NCI-H1694 treated with DMSO at 0.1 percent for 48 hours (cell line): ENCODE measurements at regions not wholly inside any gene's neighbourhood (a gene's known extent, or its start where the extent isn't known, plus 50 kb on each side); places are given as distances from the start of the nearest gene placed in this dataset.
"Not testable (repeated sequence)": the region's sequence is repeated elsewhere in the genome, so short reads cannot be mapped to it uniquely, and the experiment has no call there.

Source experiments
- DNase-seq: peaks from one replicate; lab custom pipeline; 2025; lab: John Stamatoyannopoulos, UW

GRCh38 chr11:64428693-64429092, 69.7 kb downstream of the RPS6KA4 start:
- no peak for DNase-seq

- DNase-seq: no peak
Measured at GRCh38 chr11:64429970-64430369, 71.0 kb downstream of the RPS6KA4 start.

DNA sequence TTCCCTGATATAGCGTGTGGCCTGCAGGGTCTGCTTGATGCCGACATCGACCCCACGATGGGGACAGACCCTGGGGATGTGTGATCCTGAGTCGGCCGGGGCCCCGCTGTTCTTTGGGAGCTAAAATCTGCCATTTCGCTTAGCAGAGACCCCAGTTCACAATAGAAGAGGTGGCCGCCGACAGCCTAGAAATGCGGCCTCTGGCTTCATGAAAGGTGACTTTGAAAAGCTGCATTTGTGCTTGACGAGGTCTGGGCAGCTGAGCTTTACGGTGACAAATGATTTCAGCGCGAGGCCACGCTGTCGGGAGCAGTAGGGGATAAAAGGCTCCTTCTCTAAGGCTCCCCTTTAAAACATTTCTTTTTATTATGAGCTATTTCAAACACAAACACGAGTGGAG, 71.7 kb downstream of the RPS6KA4 start:
- no peak for DNase-seq

GRCh38 chr11:64436000-64436399, 77.0 kb downstream of the RPS6KA4 start:
- peak; percentile 4 for DNase-seq

GRCh38 chr11:64437426-64437825, 78.5 kb downstream of the RPS6KA4 start:
- DNase-seq: no peak

DNA sequence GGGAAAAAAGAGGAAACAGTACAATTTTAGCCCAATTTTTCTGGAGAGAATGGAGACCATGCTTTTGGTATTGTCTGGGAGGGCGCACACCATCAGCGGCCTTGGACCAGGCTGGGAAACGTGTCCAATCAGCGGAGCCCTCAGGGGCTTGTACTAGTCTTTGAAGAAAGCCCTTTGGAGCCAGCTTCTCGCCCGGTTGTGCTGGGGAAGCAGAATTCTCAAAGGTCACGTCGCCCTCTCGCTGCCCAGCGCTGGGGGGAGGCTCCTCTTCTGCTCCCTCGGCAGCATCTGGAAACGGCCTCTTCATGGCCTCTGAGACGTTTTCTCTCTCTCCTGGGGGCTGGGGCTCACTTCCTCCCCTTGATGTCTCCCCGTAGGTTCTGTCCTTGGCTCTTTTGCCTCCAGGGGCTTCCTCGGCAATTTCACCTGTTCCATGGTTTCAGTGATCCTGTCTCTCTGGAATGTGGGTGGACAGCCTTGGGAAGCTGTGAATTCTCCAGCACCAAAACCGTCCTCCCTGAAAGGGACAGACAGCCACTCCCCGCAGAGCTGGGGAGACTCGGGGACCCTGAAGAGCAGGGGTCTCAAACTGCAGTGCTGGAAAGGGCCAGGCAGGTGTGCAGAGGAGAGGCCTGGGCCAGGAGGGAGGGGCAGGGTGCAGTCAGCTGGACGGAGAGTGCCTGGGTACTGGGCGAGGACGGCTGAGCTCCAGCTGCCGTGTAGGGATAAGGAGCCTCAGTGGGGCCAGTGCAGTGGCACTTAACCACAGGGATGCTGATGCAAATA, 80.2 kb downstream of the RPS6KA4 start:
- no peak for DNase-seq

- not testable (repeated sequence) for DNase-seq
Measured at GRCh38 chr11:64439772-64440491, 81.0 kb downstream of the RPS6KA4 start.

DNA sequence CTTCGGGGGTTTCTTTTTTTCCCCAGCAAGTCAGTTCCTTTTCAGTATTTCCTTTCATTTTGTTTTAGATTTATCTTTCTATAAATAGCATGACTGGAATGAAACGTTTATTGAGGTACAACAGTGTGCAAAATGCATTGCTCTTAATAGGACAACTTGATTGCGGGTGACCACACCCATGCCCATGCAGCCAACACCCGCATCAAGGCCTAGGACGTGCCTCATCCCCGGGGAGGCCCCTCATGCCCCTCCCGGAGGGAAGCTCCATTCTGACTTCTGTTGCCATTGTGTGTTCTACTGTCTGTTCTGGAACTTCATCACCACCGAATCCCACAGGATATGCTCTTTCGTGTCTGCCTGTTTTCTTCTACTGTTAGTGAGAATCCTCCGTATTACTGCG, 82.2 kb downstream of the RPS6KA4 start:
- DNase-seq: no peak

- DNase-seq: no peak
Measured at GRCh38 chr11:64443001-64443400, 84.0 kb downstream of the RPS6KA4 start.

GRCh38 chr11:64444838-64445441, 86.0 kb downstream of the RPS6KA4 start:
- no peak for DNase-seq

DNA sequence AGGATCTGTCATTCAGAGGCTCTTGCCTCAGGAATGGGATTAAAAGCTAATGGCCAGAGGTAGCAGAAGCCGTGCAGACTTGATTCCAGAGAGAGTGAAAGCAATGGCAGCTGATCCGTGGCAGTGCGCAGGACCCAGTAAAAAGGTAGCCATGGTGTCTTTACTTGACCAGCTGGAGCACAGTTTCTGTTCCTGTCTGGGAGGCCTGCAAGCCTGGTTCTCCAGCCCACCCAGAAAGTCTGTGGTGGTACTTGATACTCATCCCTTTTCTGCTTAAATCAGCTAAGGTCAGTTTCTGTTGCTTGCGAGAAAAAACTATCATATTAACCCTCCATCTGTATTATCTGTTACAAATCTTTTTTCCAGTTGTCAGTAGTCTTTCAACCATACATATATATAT, 86.7 kb downstream of the RPS6KA4 start:
- no peak for DNase-seq

GRCh38 chr11:64447831-64448598, 89.1 kb downstream of the RPS6KA4 start:
- peak; percentile 30 for DNase-seq

DNA sequence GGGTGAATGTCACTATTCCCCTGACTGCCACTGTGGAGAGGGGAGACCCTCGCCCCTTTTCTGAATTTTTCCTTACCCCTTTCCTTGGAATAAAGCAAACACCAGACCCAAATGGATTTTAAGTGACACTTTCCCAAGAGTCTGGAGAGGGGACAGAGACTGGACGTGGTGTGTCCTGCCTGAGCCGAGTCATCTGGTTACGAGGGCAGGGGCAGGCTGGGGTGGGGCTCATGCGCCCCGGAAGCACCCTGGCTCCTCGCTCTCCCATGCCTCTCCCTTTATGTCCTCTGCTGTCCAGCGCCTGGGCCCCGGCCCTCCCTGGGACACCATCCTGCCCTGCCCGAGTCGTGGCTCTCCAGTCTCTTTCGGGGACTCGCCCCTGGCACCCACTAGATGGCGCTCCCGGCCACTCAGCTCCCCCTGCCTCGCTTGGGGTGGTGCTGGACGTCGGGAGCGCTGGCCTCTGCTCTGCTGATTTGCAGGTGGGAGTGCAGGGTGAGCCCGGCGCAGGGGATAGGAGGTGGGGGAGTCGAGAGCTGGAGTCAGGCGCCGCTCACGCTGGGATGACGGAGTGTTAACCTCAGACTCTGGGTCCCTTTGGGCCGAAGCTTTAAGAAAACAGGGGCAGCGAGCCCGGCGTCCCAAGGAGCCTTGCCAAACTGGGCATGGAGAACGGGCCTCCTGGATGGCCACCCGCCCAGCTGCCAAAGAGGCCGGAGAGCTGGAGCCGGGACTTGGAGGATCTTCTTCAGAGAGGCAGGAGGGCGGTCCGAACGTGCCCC, 89.8 kb downstream of the RPS6KA4 start:
- peak; percentile 71 for DNase-seq

GRCh38 chr11:64449381-64450167, 90.6 kb downstream of the RPS6KA4 start:
- peak; percentile 78 for DNase-seq

DNA sequence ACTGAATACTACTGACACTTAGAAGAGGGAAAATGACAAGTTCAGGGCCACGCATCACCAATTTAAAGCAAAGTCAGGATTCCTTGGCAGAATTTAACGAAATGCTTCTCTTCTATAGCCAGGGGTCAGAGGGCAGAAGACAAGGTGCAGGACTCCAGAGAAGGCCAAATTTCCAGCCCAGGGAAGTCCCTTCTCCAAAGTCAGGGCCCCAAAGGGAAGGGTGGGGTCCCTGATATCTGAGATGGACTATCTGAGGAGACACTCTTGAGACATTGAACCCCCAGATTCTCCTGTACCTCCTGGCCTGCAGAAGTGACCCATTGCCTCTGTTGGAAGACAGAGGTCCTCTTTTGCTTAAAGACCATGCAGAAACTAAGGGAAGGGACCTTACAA, 91.2 kb downstream of the RPS6KA4 start:
- no peak for DNase-seq

DNA sequence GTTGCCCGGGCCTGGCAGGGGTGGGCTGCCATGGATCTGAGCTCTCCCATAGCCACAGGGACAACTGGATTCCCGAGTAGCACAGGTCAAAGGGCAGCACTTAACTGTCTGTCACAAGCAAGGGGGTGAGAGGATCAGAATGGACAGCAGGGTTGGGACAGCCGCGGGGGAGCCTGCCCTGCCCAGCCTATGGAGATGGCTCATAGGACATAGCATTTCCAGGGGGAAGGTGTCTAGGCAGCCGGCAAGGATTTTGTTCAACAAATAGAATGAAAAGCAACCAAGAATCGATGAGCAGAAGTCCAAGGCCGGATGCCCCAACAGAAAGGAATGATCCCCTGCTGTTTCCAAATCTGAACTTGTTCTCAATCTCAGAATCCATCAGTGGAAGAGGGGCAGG, 92.9 kb downstream of the RPS6KA4 start:
- DNase-seq: no peak

DNA sequence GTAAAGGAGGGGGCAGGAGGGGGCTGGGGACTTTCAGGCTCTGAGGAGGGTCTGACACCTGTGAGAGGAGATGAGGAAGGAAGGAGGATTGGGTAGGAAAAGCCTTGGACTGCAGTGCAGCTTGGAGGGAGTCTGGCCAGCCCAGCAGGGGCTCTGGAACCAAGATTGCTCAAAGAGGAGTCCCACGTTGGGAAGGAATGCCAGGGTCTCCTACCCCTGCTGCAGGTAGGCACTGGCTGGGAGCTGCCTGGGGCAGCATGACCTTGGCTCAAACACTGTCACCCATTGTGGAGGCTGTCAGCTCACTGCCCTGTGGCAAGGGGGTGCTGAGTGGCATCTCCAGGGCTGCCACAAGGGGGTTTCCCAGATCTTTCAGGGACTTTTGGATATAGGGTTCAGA, 94.5 kb downstream of the RPS6KA4 start:
- no peak for DNase-seq

- DNase-seq: no peak
Measured at GRCh38 chr11:64455456-64456261, 96.7 kb downstream of the RPS6KA4 start.

DNA sequence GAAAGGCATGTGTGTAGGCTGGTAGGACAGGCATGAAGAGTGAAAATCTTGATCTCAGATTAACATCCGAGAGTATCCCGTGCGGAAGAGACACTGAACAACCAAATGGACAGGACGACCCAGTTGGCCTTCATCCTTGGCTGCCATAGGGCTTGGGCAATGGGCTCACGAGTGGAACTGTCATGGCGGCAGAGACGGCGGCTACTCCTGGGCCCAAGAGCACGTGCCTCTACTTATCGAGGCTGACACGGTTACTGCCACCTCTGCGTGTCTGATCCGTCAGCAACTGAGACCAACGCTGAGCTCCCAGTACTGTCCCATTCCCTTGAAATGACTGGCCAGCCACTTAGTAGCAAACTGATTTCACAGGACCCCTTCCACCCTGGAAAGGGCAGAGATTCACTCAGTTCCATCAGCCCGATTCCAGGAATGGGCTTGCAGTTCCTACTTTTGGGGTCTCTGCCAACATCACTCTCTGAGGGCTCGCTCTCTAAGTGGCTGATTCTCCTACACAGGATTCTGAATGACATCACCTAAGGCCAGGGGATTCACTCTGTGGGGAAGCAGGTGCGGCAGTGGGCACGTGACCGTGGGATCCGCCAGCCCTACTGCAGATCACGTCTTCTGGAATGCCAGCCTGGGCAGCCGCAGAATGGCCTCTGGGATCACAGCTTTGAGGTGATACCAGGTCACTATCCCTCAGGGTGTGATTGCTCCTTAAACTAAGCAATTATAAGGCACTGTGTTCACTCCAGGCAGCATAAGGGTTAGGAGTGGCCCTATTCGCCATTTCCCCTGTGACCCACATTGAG, 97.8 kb downstream of the RPS6KA4 start:
- DNase-seq: no peak
